ENCODE measurements at regions not wholly inside any gene's neighbourhood (a gene's known extent, or its start where the extent isn't known, plus 50 kb on each side); places are given as distances from the start of the nearest gene placed in this dataset.

GRCh38 chr16:9622268-9622667 lies 530.8 kb downstream of the HAPSTR1 start:
- no peak overlapping the region for H3K18ac ChIP-seq (ENCODE audit: low read length)
- H3K27me3 ChIP-seq (ENCODE audit: control insufficient read depth in 3 of 3, insufficient read depth in 3 of 3, low read depth in 1 of 3, low read length in 3 of 3), result no peaks in the 10 kb centered on the region
- no peak overlapping the region for H3K4me2 ChIP-seq (ENCODE audit: insufficient read depth, low read length, poor library complexity, severe bottlenecking)
- H3K4me1 ChIP-seq (ENCODE audit: control insufficient read depth in 2 of 2, insufficient read depth in 1 of 2, low read depth in 1 of 2, low read length in 2 of 2), result no peaks in the 10 kb centered on the region
- no peak overlapping the region for H3K4me3 ChIP-seq (ENCODE audit: low read length in 2 of 2)
- no peak overlapping the region for H2BK15ac ChIP-seq (ENCODE audit: low read length)
- no peak for DNase-seq (ENCODE audit: low spot score)
- no peak overlapping the region for H3K23ac ChIP-seq (ENCODE audit: low read depth, low read length, poor library complexity)
- H2BK120ac ChIP-seq (ENCODE audit: low read depth, low read length), result no peak overlapping the region
- H3K79me1 ChIP-seq (ENCODE audit: low read depth, low read length), result no peaks in the 10 kb centered on the region
- no peak overlapping the region for H2BK12ac ChIP-seq (ENCODE audit: low read length)
- H3K4ac ChIP-seq (ENCODE audit: low read length), result no peak overlapping the region
- H3K14ac ChIP-seq (ENCODE audit: low read length), result no peak overlapping the region
- H2AFZ ChIP-seq (ENCODE audit: low read length), result no peak overlapping the region
- no peak overlapping the region for H3K9ac ChIP-seq (ENCODE audit: low read depth, low read length, poor library complexity)
- no CpG with 5 or more reads among the region's 4 CpGs for WGBS, 2 donors (ENCODE audit: extremely low coverage in 2 of 2, insufficient read length in 2 of 2, insufficient replicate concordance in 1 of 2)
- H3K36me3 ChIP-seq (replicated peaks in 1 of 2; ENCODE audit: control insufficient read depth in 2 of 2, insufficient read depth in 2 of 2, low read length in 2 of 2), result no peaks in the 10 kb centered on the region
- no peak overlapping the region for H3K27ac ChIP-seq (replicated peaks; ENCODE audit: low read length)
- peaks cover 0 to 2% of the 10 kb centered on the region in 2 donors for H3K9me3 ChIP-seq (replicated peaks in 1 of 2; ENCODE audit: control insufficient read depth in 2 of 2, insufficient read depth in 1 of 2, low read depth in 1 of 2, low read length in 2 of 2)
- no peak overlapping the region for H4K8ac ChIP-seq (ENCODE audit: low read depth, low read length)
- H2AK5ac ChIP-seq (ENCODE audit: low read depth, low read length), result no peak overlapping the region
- H4K91ac ChIP-seq (ENCODE audit: low read depth, low read length, poor library complexity), result no peak overlapping the region
- no peak overlapping the region for H2BK5ac ChIP-seq (ENCODE audit: low read length)

DNA sequence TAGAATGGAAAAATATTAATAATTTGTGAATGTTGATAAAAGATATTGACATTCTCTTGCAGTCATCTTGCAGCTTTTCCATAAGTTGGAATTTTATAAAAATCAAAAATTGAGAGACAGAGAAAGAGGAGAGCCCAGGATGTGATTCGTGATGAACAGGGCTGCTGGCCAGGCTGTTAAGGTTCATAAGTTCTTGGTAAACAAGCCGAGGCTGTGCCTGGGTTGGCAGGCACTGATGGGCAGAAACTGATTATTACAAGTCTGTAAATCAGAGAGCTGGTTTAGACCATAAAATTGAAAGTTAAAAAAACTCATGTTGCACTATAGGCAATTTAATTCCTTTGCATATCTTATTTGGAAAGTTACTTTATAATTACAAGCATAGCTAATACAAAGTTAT lies 533.7 kb downstream of the HAPSTR1 start:
- Histone ChIP-seq H3K14ac (ENCODE audit: low read length) (no peak overlapping the region), H4K91ac (ENCODE audit: low read depth, low read length, poor library complexity) (no peak overlapping the region), H3K4me1 (ENCODE audit: control insufficient read depth in 2 of 2, insufficient read depth in 1 of 2, low read depth in 1 of 2, low read length in 2 of 2) (no peaks in the 10 kb centered on the region), H2BK15ac (ENCODE audit: low read length) (no peak overlapping the region), H3K9ac (ENCODE audit: low read depth, low read length, poor library complexity) (no peak overlapping the region), H3K79me1 (ENCODE audit: low read depth, low read length) (no peaks in the 10 kb centered on the region), H3K9me3 (replicated peaks in 1 of 2; ENCODE audit: control insufficient read depth in 2 of 2, insufficient read depth in 1 of 2, low read depth in 1 of 2, low read length in 2 of 2) (no peaks in the 10 kb centered on the region), H2BK120ac (ENCODE audit: low read depth, low read length) (no peak overlapping the region), H3K4ac (ENCODE audit: low read length) (no peak overlapping the region), H3K4me2 (ENCODE audit: insufficient read depth, low read length, poor library complexity, severe bottlenecking) (no peak overlapping the region), H3K4me3 (ENCODE audit: low read length in 2 of 2) (no peak overlapping the region), H3K23ac (ENCODE audit: low read depth, low read length, poor library complexity) (no peak overlapping the region), H3K36me3 (replicated peaks in 1 of 2; ENCODE audit: control insufficient read depth in 2 of 2, insufficient read depth in 2 of 2, low read length in 2 of 2) (no peaks in the 10 kb centered on the region), H3K27me3 (ENCODE audit: control insufficient read depth in 3 of 3, insufficient read depth in 3 of 3, low read depth in 1 of 3, low read length in 3 of 3) (no peaks in the 10 kb centered on the region), H4K8ac (ENCODE audit: low read depth, low read length) (no peak overlapping the region), H3K27ac (replicated peaks; ENCODE audit: low read length) (no peak overlapping the region), H3K18ac (ENCODE audit: low read length) (no peak overlapping the region), H2AK5ac (ENCODE audit: low read depth, low read length) (no peak overlapping the region), H2BK5ac (ENCODE audit: low read length) (no peak overlapping the region), H2BK12ac (ENCODE audit: low read length) (no peak overlapping the region), H2AFZ (ENCODE audit: low read length) (no peak overlapping the region)
- WGBS, 2 donors (ENCODE audit: extremely low coverage in 2 of 2, insufficient read length in 2 of 2, insufficient replicate concordance in 1 of 2), result no CpG with 5 or more reads among the region's 2 CpGs
- DNase-seq (ENCODE audit: low spot score), result no peak

- Histone ChIP-seq H3K27me3 (ENCODE audit: control insufficient read depth in 3 of 3, insufficient read depth in 3 of 3, low read depth in 1 of 3, low read length in 3 of 3) (no peaks in the 10 kb centered on the region), H2BK15ac (ENCODE audit: low read length) (no peak overlapping the region), H3K4me1 (ENCODE audit: control insufficient read depth in 2 of 2, insufficient read depth in 1 of 2, low read depth in 1 of 2, low read length in 2 of 2) (no peaks in the 10 kb centered on the region), H3K27ac (replicated peaks; ENCODE audit: low read length) (no peak overlapping the region), H3K36me3 (replicated peaks in 1 of 2; ENCODE audit: control insufficient read depth in 2 of 2, insufficient read depth in 2 of 2, low read length in 2 of 2) (no peaks in the 10 kb centered on the region), H2AK5ac (ENCODE audit: low read depth, low read length) (no peak overlapping the region), H3K4me3 (ENCODE audit: low read length in 2 of 2) (no peak overlapping the region), H3K18ac (ENCODE audit: low read length) (no peak overlapping the region), H3K9ac (ENCODE audit: low read depth, low read length, poor library complexity) (no peak overlapping the region), H3K4me2 (ENCODE audit: insufficient read depth, low read length, poor library complexity, severe bottlenecking) (no peak overlapping the region), H3K4ac (ENCODE audit: low read length) (no peak overlapping the region), H3K79me1 (ENCODE audit: low read depth, low read length) (no peaks in the 10 kb centered on the region), H2BK12ac (ENCODE audit: low read length) (no peak overlapping the region), H3K14ac (ENCODE audit: low read length) (no peak overlapping the region), H2BK120ac (ENCODE audit: low read depth, low read length) (no peak overlapping the region), H4K8ac (ENCODE audit: low read depth, low read length) (no peak overlapping the region), H3K23ac (ENCODE audit: low read depth, low read length, poor library complexity) (no peak overlapping the region), H2AFZ (ENCODE audit: low read length) (no peak overlapping the region), H2BK5ac (ENCODE audit: low read length) (no peak overlapping the region), H3K9me3 (replicated peaks in 1 of 2; ENCODE audit: control insufficient read depth in 2 of 2, insufficient read depth in 1 of 2, low read depth in 1 of 2, low read length in 2 of 2) (peaks cover 0 to 2% of the 10 kb centered on the region in 2 donors), H4K91ac (ENCODE audit: low read depth, low read length, poor library complexity) (no peak overlapping the region)
- DNase-seq (ENCODE audit: low spot score), result no peak
- no CpG with 5 or more reads among the region's 5 CpGs for WGBS, 2 donors (ENCODE audit: extremely low coverage in 2 of 2, insufficient read length in 2 of 2, insufficient replicate concordance in 1 of 2)
Measured at GRCh38 chr16:9627427-9627826, 536.0 kb downstream of the HAPSTR1 start.

- no peaks in the 10 kb centered on the region for H3K4me1 ChIP-seq (ENCODE audit: control insufficient read depth in 2 of 2, insufficient read depth in 1 of 2, low read depth in 1 of 2, low read length in 2 of 2)
- H4K8ac ChIP-seq (ENCODE audit: low read depth, low read length), result no peak overlapping the region
- no peak overlapping the region for H2AK5ac ChIP-seq (ENCODE audit: low read depth, low read length)
- H2BK120ac ChIP-seq (ENCODE audit: low read depth, low read length), result no peak overlapping the region
- H3K27ac ChIP-seq (replicated peaks; ENCODE audit: low read length), result no peak overlapping the region
- H2BK5ac ChIP-seq (ENCODE audit: low read length), result no peak overlapping the region
- no peak overlapping the region for H4K91ac ChIP-seq (ENCODE audit: low read depth, low read length, poor library complexity)
- H3K9ac ChIP-seq (ENCODE audit: low read depth, low read length, poor library complexity), result no peak overlapping the region
- H2BK15ac ChIP-seq (ENCODE audit: low read length), result no peak overlapping the region
- no peak overlapping the region for H3K23ac ChIP-seq (ENCODE audit: low read depth, low read length, poor library complexity)
- H3K27me3 ChIP-seq (ENCODE audit: control insufficient read depth in 3 of 3, insufficient read depth in 3 of 3, low read depth in 1 of 3, low read length in 3 of 3), result no peaks in the 10 kb centered on the region
- DNase-seq (ENCODE audit: low spot score), result no peak
- H3K18ac ChIP-seq (ENCODE audit: low read length), result no peak overlapping the region
- no peak overlapping the region for H3K14ac ChIP-seq (ENCODE audit: low read length)
- H3K36me3 ChIP-seq (replicated peaks in 1 of 2; ENCODE audit: control insufficient read depth in 2 of 2, insufficient read depth in 2 of 2, low read length in 2 of 2), result no peaks in the 10 kb centered on the region
- H3K4ac ChIP-seq (ENCODE audit: low read length), result no peak overlapping the region
- H2AFZ ChIP-seq (ENCODE audit: low read length), result no peak overlapping the region
- H2BK12ac ChIP-seq (ENCODE audit: low read length), result no peak overlapping the region
- H3K4me2 ChIP-seq (ENCODE audit: insufficient read depth, low read length, poor library complexity, severe bottlenecking), result no peak overlapping the region
- H3K79me1 ChIP-seq (ENCODE audit: low read depth, low read length), result no peaks in the 10 kb centered on the region
- peaks cover 0 to 15% of the 10 kb centered on the region in 2 donors for H3K9me3 ChIP-seq (replicated peaks in 1 of 2; ENCODE audit: control insufficient read depth in 2 of 2, insufficient read depth in 1 of 2, low read depth in 1 of 2, low read length in 2 of 2)
- H3K4me3 ChIP-seq (ENCODE audit: low read length in 2 of 2), result no peak overlapping the region
- no CpG with 5 or more reads among the region's 3 CpGs for WGBS, 2 donors (ENCODE audit: extremely low coverage in 2 of 2, insufficient read length in 2 of 2, insufficient replicate concordance in 1 of 2)
Measured at GRCh38 chr16:9630119-9630518, 538.7 kb downstream of the HAPSTR1 start.

All from neuronal stem cell (in vitro differentiated cells).